HUES64 (cell line): ENCODE measurements at regions not wholly inside any gene's neighbourhood (a gene's known extent, or its start where the extent isn't known, plus 50 kb on each side); places are given as distances from the start of the nearest gene placed in this dataset.

Experiments
- H3K27ac ChIP-seq: 2 replicates; pipeline ENCODE4 v1.7.0; 2013; ENCODE audit warnings: low read depth, low read length, inconsistent platforms
- H3K27me3 ChIP-seq: 2 replicates; pipeline ENCODE4 v1.6.1; 2013; ENCODE audit warnings: mild to moderate bottlenecking, low read length; ENCODE audit not compliant: insufficient read depth
- H3K36me3 ChIP-seq: 2 replicates; pipeline ENCODE4 v1.6.1; 2013; ENCODE audit warnings: mild to moderate bottlenecking, low read length; ENCODE audit not compliant: insufficient read depth
- H3K4me1 ChIP-seq: 2 replicates; pipeline ENCODE4 v1.6.1; 2013; ENCODE audit warnings: mild to moderate bottlenecking, low read length, moderate library complexity; ENCODE audit not compliant: insufficient read depth
- H3K4me3 ChIP-seq: 2 replicates; pipeline ENCODE4 v1.5.1; 2013; ENCODE audit warnings: mild to moderate bottlenecking, low read length, moderate library complexity
- H3K9ac ChIP-seq: 2 replicates; pipeline ENCODE4 v1.6.1; 2013; ENCODE audit warnings: mild to moderate bottlenecking, low read depth, low read length
- H3K9me3 ChIP-seq: 2 replicates; pipeline ENCODE4 v1.6.1; 2013; ENCODE audit warnings: low read depth, low read length; ENCODE audit not compliant: insufficient read depth
- WGBS: fragments of 150-250, 120-280 bp; methylation state at CpG from one replicate; pipeline ENCODE4 v1.1.7; 2013; ENCODE audit warnings: missing lambda C conversion rate; 5-methylcytosine and 5-hydroxymethylcytosine counted together

GRCh38 chr2:2681085-2681484, 350.0 kb upstream of the MYT1L start:
- Histone ChIP-seq H3K27ac (no peak overlapping the region), H3K27me3 (no peaks in the 10 kb centered on the region), H3K4me3 (no peak overlapping the region), H3K9ac (no peak overlapping the region), H3K4me1 (peaks cover 10% of the 10 kb centered on the region; the same call in 1 of the 2 replicates), H3K36me3 (no peaks in the 10 kb centered on the region), H3K9me3 (no peaks in the 10 kb centered on the region)
- WGBS = 93% methylated on average over 4 of the region's 4 CpGs

GRCh38 chr2:2674831-2675230, 343.8 kb upstream of the MYT1L start:
- no peak overlapping the region for H3K27ac ChIP-seq
- no peaks in the 10 kb centered on the region for H3K36me3 ChIP-seq
- WGBS = 94% methylated on average over 3 of the region's 6 CpGs
- H3K9me3 ChIP-seq = no peaks in the 10 kb centered on the region
- H3K4me1 ChIP-seq = 0 out of 2 replicates have a peak, but pooled peaks cover 4% of the 10 kb centered on the region
- H3K4me3 ChIP-seq = no peak overlapping the region
- H3K9ac ChIP-seq = no peak overlapping the region
- no peaks in the 10 kb centered on the region for H3K27me3 ChIP-seq

GRCh38 chr2:2673406-2673805, 342.3 kb upstream of the MYT1L start:
- WGBS = 91% methylated on average over 3 of the region's 3 CpGs
- H3K9me3 ChIP-seq = no peaks in the 10 kb centered on the region
- H3K9ac ChIP-seq = no peak overlapping the region
- no peaks in the 10 kb centered on the region for H3K27me3 ChIP-seq
- no peak overlapping the region for H3K4me3 ChIP-seq
- no peak overlapping the region for H3K27ac ChIP-seq
- H3K4me1 ChIP-seq = 0 out of 2 replicates have a peak, but pooled peaks cover 4% of the 10 kb centered on the region
- H3K36me3 ChIP-seq = no peaks in the 10 kb centered on the region

- H3K27ac ChIP-seq = no peak overlapping the region
- 92% methylated on average over 14 of the region's 14 CpGs for WGBS
- H3K9ac ChIP-seq = no peak overlapping the region
- H3K9me3 ChIP-seq = no peaks in the 10 kb centered on the region
- H3K36me3 ChIP-seq = no peaks in the 10 kb centered on the region
- H3K4me1 ChIP-seq = 0 out of 2 replicates have a peak, but pooled peaks cover 4% of the 10 kb centered on the region
- no peaks in the 10 kb centered on the region for H3K27me3 ChIP-seq
- no peak overlapping the region for H3K4me3 ChIP-seq
Measured at GRCh38 chr2:2672249-2672648, 341.2 kb upstream of the MYT1L start.

GRCh38 chr2:2671826-2672225, 340.8 kb upstream of the MYT1L start:
- H3K9ac ChIP-seq = no peak overlapping the region
- 0 out of 2 replicates have a peak, but pooled peaks cover 4% of the 10 kb centered on the region for H3K4me1 ChIP-seq
- no peak overlapping the region for H3K27ac ChIP-seq
- no peaks in the 10 kb centered on the region for H3K9me3 ChIP-seq
- no peak overlapping the region for H3K4me3 ChIP-seq
- H3K36me3 ChIP-seq = no peaks in the 10 kb centered on the region
- H3K27me3 ChIP-seq = no peaks in the 10 kb centered on the region
- 92% methylated on average over 6 of the region's 6 CpGs for WGBS

GRCh38 chr2:2669316-2669715, 338.2 kb upstream of the MYT1L start:
- Histone ChIP-seq H3K4me3 (no peak overlapping the region), H3K27me3 (no peaks in the 10 kb centered on the region), H3K9ac (no peak overlapping the region), H3K4me1 (0 out of 2 replicates have a peak, but pooled peaks cover 4% of the 10 kb centered on the region), H3K36me3 (no peaks in the 10 kb centered on the region), H3K27ac (no peak overlapping the region), H3K9me3 (no peaks in the 10 kb centered on the region)
- 97% methylated on average over 16 of the region's 16 CpGs for WGBS

GRCh38 chr2:2668681-2669265, 337.7 kb upstream of the MYT1L start:
- Histone ChIP-seq H3K36me3 (no peaks in the 10 kb centered on the region), H3K4me3 (no peak overlapping the region), H3K9me3 (no peaks in the 10 kb centered on the region), H3K27ac (no peak overlapping the region), H3K27me3 (no peaks in the 10 kb centered on the region), H3K4me1 (0 out of 2 replicates have a peak, but pooled peaks cover 4% of the 10 kb centered on the region), H3K9ac (no peak overlapping the region)
- WGBS = 96% methylated on average over 21 of the region's 21 CpGs

GRCh38 chr2:2667690-2668089, 336.6 kb upstream of the MYT1L start:
- Histone ChIP-seq H3K4me1 (no peaks in the 10 kb centered on the region), H3K4me3 (no peak overlapping the region), H3K27ac (no peak overlapping the region), H3K9ac (no peak overlapping the region), H3K9me3 (no peaks in the 10 kb centered on the region), H3K36me3 (no peaks in the 10 kb centered on the region), H3K27me3 (no peaks in the 10 kb centered on the region)
- 95% methylated on average over 4 of the region's 4 CpGs for WGBS

GRCh38 chr2:2665834-2666133, 334.7 kb upstream of the MYT1L start:
- WGBS = 94% methylated on average over 12 of the region's 12 CpGs
- H3K4me1 ChIP-seq = no peaks in the 10 kb centered on the region
- H3K27me3 ChIP-seq = no peaks in the 10 kb centered on the region
- H3K36me3 ChIP-seq = no peaks in the 10 kb centered on the region
- no peak overlapping the region for H3K9ac ChIP-seq
- H3K4me3 ChIP-seq = no peak overlapping the region
- no peak overlapping the region for H3K27ac ChIP-seq
- no peaks in the 10 kb centered on the region for H3K9me3 ChIP-seq

- 90% methylated on average over 28 of the region's 28 CpGs for WGBS
- Histone ChIP-seq H3K27ac (no peak overlapping the region), H3K9me3 (no peaks in the 10 kb centered on the region), H3K4me1 (no peaks in the 10 kb centered on the region), H3K9ac (no peak overlapping the region), H3K27me3 (no peaks in the 10 kb centered on the region), H3K36me3 (no peaks in the 10 kb centered on the region), H3K4me3 (no peak overlapping the region)
Measured at GRCh38 chr2:2664989-2665833, 334.1 kb upstream of the MYT1L start.

GRCh38 chr2:2663401-2664036, 332.4 kb upstream of the MYT1L start:
- no peaks in the 10 kb centered on the region for H3K4me1 ChIP-seq

More at GRCh38 chr2:2663401-2664036, 332.4 kb upstream of the MYT1L start:
- H3K4me3 ChIP-seq = no peak overlapping the region
- 92% methylated on average over 21 of the region's 23 CpGs for WGBS
- H3K9ac ChIP-seq = no peak overlapping the region
- H3K9me3 ChIP-seq = peaks cover 14% of the 10 kb centered on the region
- H3K27me3 ChIP-seq = no peaks in the 10 kb centered on the region
- H3K36me3 ChIP-seq = no peaks in the 10 kb centered on the region
- H3K27ac ChIP-seq = no peak overlapping the region
